ENCODE measurements at regions not wholly inside any gene's neighbourhood (a gene's known extent, or its start where the extent isn't known, plus 50 kb on each side); places are given as distances from the start of the nearest gene placed in this dataset.

GRCh38 chr6:44564906-44565524, 177.5 kb downstream of the CDC5L start:
- no peaks in the 10 kb centered on the region for H3K36me3 ChIP-seq (ENCODE audit: insufficient read depth, low read length)

DNA sequence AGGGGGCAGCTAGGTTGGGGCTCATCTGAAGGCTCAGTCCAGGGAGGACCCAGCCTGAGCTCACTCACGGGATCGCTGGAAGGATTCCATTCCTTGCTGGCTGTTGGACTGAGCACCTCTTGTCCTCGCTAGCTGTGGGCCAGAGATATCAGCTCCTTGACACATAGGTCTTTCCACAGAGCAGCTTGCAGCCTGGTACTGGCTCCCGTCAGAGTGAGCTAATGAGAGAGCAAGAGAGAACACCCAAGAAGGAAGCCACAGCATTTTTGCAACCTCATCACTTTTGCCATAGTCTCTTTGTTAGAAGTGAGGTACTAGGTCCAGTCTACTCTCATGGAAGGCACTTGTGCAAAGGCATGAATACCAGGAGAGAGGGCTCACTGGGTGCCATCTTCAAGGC, 179.9 kb downstream of the CDC5L start:
- no peaks in the 10 kb centered on the region for H3F3A ChIP-seq (ENCODE audit: insufficient read depth, low read length, poor library complexity, severe bottlenecking)
- no peaks in the 10 kb centered on the region for H3K9me3 ChIP-seq (ENCODE audit: low read length)
- H3K9ac ChIP-seq (ENCODE audit: low read length) = no peak overlapping the region
- H3K79me2 ChIP-seq (replicated peaks; ENCODE audit: insufficient read depth, low read length) = no peaks in the 10 kb centered on the region
- no peaks in the 10 kb centered on the region for H4K20me1 ChIP-seq (ENCODE audit: insufficient read depth)
- H3K9me2 ChIP-seq (ENCODE audit: insufficient read depth, low read length) = no peaks in the 10 kb centered on the region
- H3K27ac ChIP-seq (ENCODE audit: low read length) = no peak overlapping the region
- H3K4me2 ChIP-seq (ENCODE audit: low read length) = no peak overlapping the region
- no peak overlapping the region for H3K4me3 ChIP-seq (ENCODE audit: low read length)
- no peaks in the 10 kb centered on the region for H3K36me3 ChIP-seq (ENCODE audit: insufficient read depth, low read length)
- no peaks in the 10 kb centered on the region for H3K27me3 ChIP-seq (ENCODE audit: insufficient read depth, low read depth, low read length)
- H2AFZ ChIP-seq (ENCODE audit: low read depth, low read length) = no peak overlapping the region
- TF ChIP-seq REST (IDR thresholded peaks at IDR 0.05; ENCODE audit: borderline replicate concordance) (no peak), CTCF (IDR thresholded peaks at IDR 0.05; ENCODE audit: poor library complexity, severe bottlenecking) (no peak), TAF1 (IDR thresholded peaks at IDR 0.05; ENCODE audit: low read depth) (no peak), RAD21 (conservative IDR thresholded peaks at IDR 0.05) (no peak), EP300 (conservative IDR thresholded peaks at IDR 0.05; ENCODE audit: poor library complexity, severe bottlenecking) (no peak), MXI1 (conservative IDR thresholded peaks at IDR 0.05; ENCODE audit: poor library complexity, severe bottlenecking) (no peak)

More at GRCh38 chr6:44564906-44565524, 177.5 kb downstream of the CDC5L start:
- H3K27ac ChIP-seq (ENCODE audit: low read length) = no peak overlapping the region
- H3K9ac ChIP-seq (ENCODE audit: low read length) = no peak overlapping the region
- no peak overlapping the region for H3K4me2 ChIP-seq (ENCODE audit: low read length)
- no peaks in the 10 kb centered on the region for H3K9me2 ChIP-seq (ENCODE audit: insufficient read depth, low read length)
- H3K79me2 ChIP-seq (replicated peaks; ENCODE audit: insufficient read depth, low read length) = no peaks in the 10 kb centered on the region
- H3K9me3 ChIP-seq (ENCODE audit: low read length) = no peaks in the 10 kb centered on the region
- H4K20me1 ChIP-seq (ENCODE audit: insufficient read depth) = no peaks in the 10 kb centered on the region
- H3K27me3 ChIP-seq (ENCODE audit: insufficient read depth, low read depth, low read length) = no peaks in the 10 kb centered on the region
- TF ChIP-seq TAF1 (IDR thresholded peaks at IDR 0.05; ENCODE audit: low read depth) (no peak), SMC3 (conservative IDR thresholded peaks at IDR 0.05; ENCODE audit: poor library complexity) (no peak), EP300 (conservative IDR thresholded peaks at IDR 0.05; ENCODE audit: poor library complexity, severe bottlenecking) (no peak), CTCF (IDR thresholded peaks at IDR 0.05; ENCODE audit: poor library complexity, severe bottlenecking) (no peak), RAD21 (conservative IDR thresholded peaks at IDR 0.05) (no peak), EZH2 (IDR thresholded peaks at IDR 0.05; ENCODE audit: borderline replicate concordance, insufficient read depth, low read length, poor library complexity, severe bottlenecking) (no peak), MXI1 (conservative IDR thresholded peaks at IDR 0.05; ENCODE audit: poor library complexity, severe bottlenecking) (no peak), POLR2AphosphoS5 (IDR thresholded peaks at IDR 0.05) (no peak), REST (IDR thresholded peaks at IDR 0.05; ENCODE audit: borderline replicate concordance) (no peak)
- H2AFZ ChIP-seq (ENCODE audit: low read depth, low read length) = no peak overlapping the region
- no peak overlapping the region for H3K4me3 ChIP-seq (ENCODE audit: low read length)
- no peaks in the 10 kb centered on the region for H3F3A ChIP-seq (ENCODE audit: insufficient read depth, low read length, poor library complexity, severe bottlenecking)

Data from neural cell (in vitro differentiated cells).